ENCODE measurements at regions not wholly inside any gene's neighbourhood (a gene's known extent, or its start where the extent isn't known, plus 50 kb on each side); places are given as distances from the start of the nearest gene placed in this dataset.

DNA sequence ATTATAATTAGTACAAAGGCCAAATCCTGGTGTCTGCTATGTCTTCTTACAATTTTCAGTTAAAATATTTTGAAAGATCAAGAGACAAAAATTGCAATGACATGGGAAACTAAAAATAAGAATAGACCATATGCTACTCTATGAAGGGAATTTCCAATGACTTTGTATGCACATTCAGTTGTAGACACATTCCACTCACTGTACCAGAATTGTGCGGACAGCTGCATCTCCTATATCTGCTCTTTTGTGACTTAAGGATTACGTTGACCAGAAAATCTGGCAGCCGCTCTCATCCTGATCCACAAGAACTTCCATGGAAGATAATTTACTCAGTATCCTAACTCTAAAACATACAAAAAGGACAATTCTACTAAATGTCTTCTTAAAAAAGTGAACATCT, 493.9 kb upstream of the KCNMB2 start:
- FAIRE-seq: no peak

- FAIRE-seq: no peak
Observed at GRCh38 chr3:178043084-178043483, 493.2 kb upstream of the KCNMB2 start.

GRCh38 chr3:178044320-178044719, 491.9 kb upstream of the KCNMB2 start:
- FAIRE-seq: no peak

GRCh38 chr3:178047496-178047895, 488.7 kb upstream of the KCNMB2 start:
- FAIRE-seq: no peak

- FAIRE-seq: no peak
Observed at GRCh38 chr3:178048768-178049167, 487.5 kb upstream of the KCNMB2 start.

GRCh38 chr3:178054471-178054870, 481.8 kb upstream of the KCNMB2 start:
- no peak for FAIRE-seq

GRCh38 chr3:178055939-178056338, 480.3 kb upstream of the KCNMB2 start:
- FAIRE-seq: no peak

- FAIRE-seq: no peak
Observed at GRCh38 chr3:178056868-178057267, 479.4 kb upstream of the KCNMB2 start.

- no peak for FAIRE-seq
Observed at GRCh38 chr3:178058629-178059028, 477.6 kb upstream of the KCNMB2 start.

GRCh38 chr3:178059119-178059518, 477.1 kb upstream of the KCNMB2 start:
- no peak for FAIRE-seq

DNA sequence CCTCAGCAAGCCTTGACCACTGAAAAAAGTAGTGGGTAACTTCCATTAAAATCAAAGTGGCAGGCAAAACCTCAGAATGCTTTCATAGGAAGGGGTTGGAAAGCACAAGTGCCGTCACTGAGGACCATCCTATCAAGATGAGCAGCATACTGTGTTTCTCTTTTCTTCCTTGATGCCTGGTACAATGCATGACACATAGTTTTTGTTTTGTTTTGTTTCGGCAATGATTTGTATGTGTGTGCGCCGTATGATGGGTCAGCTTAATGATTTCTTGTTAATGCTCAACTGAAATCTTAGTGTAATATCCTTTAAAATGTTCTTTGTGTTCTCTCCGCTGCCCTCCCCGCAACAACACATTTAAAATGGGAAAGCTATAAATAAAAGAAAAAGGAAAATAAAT, 476.4 kb upstream of the KCNMB2 start:
- no peak for FAIRE-seq

DNA sequence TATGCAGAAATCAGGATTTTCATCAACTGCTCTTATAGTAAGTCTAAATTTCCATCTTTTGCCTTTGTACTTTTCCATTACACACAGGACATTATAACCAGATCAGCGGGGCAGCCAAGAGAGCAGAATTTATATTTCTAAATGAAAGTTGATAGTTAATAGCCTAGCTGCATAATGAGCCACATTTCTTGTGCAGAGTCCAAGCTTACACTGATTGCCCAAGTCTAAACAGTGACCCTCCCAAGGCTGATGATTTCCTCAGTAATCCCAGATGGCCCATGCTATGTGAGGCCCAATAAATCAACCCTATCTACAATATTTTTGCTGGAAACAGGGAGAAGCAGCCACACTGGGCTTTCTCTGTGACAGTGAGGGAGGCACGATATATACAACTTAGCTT, 475.8 kb upstream of the KCNMB2 start:
- peak; percentile 82 for FAIRE-seq

DNA sequence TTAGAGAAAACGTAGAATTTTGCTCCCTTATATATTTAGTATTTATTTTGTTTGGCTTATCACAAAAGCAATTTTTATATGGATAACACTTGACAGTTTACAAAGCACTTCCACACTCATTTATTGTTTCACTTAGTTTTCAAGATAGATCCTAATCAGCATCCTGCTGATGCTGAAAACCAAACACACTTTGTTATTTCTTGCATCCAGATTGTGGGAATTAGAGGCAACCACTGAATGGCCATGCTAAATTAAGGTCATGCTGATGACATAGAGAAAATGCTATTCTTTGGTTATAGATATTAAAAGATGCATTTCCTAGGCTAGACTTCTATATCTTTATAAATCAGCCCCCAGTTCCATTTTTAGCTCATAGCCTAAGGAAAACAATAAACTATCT, 474.1 kb upstream of the KCNMB2 start:
- no peak for FAIRE-seq

- FAIRE-seq: no peak
Observed at GRCh38 chr3:178063461-178063860, 472.8 kb upstream of the KCNMB2 start.

DNA sequence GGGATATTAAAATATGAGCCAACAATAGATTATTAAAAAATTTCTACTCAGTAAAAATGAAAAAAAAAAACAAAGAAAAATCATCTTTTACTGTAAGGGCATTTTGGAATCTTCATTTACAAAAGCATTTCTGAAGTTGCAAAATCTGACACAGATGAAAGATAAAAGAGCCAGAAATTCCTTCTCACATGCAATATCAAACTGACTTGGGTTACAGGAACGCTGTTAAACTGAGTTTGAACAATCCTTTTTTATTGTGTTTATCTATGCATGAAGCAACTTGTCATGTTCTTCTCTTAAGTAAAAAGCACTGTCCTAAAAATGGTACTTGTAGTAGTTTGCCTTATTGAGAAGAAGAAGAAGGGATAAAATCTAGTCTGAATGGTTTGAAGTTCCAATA, 468.5 kb upstream of the KCNMB2 start:
- FAIRE-seq: peak; percentile 12

DNA sequence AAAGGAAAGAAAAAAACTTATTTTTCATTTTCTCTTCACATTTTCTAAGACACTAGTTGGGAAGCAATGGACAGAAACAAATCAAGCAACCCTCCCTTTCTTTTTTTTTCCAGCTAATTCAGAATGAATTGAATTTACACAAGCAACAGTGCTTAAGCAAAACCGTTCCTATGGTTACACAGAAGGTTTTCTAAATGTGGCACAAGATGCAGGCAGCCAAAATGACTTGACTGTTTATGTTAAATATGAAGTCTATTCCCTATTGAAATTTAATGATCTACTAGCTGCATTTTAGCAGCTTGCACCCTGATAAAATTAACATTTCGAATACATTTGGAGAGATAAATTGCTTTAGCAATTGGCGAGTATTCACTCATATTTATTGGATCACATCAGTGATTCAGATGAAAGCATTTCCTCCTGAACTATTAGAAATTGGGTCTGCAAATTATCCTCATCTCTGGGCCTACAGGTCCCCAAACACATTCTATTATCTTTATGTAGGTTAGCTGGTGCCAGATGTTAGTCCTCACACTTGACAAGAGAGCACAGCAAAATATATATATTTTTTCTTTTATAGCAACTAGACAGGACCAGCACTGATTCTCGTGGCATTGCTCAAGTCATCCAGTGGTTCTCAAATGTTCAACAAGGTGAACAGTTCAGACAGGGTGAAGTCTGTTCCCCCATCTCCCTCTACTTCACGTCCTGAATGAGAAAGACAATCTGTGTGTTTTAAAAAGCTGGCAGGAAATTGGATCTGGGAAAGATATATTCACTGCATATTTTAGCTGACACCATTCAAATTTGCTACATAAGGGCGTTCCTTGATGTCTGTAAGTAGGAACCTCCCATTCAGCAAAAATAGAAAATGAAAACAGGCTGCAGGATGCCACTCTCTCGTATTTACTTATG, 463.6 kb upstream of the KCNMB2 start:
- no peak for FAIRE-seq

GRCh38 chr3:178073366-178073765, 462.9 kb upstream of the KCNMB2 start:
- no peak for FAIRE-seq

- FAIRE-seq: no peak
Observed at GRCh38 chr3:178075344-178075743, 460.9 kb upstream of the KCNMB2 start.

GRCh38 chr3:178078953-178079352, 457.3 kb upstream of the KCNMB2 start:
- FAIRE-seq: peak; percentile 23

GRCh38 chr3:178079966-178080365, 456.3 kb upstream of the KCNMB2 start:
- FAIRE-seq: no peak

DNA sequence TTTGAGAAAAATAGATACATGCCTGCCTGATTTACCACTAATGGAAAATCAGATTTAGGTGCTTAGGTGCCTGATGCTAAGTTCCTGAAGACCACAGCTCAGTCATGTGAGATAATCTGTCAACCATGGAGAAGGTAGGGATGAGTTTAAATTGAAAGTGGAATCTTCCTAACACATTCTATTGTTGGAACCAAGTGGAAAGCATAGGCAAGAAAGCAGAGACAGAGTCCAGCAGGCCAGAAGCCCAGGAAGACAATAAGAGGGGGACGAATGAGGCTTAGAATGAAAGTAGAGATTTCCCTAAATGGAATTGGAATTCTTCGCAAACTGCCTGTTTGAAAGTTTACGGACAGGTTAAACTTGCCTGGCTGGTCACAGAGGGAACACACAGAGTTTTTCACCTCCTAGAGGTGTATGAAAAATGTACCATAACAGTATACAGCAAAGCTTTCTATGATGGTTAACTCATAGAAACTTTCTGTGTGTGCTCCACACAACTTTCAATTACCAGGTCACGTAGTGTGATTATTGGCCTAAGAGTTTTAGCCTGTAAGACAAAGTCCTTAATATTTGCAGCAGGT, 453.8 kb upstream of the KCNMB2 start:
- FAIRE-seq: no peak

DNA sequence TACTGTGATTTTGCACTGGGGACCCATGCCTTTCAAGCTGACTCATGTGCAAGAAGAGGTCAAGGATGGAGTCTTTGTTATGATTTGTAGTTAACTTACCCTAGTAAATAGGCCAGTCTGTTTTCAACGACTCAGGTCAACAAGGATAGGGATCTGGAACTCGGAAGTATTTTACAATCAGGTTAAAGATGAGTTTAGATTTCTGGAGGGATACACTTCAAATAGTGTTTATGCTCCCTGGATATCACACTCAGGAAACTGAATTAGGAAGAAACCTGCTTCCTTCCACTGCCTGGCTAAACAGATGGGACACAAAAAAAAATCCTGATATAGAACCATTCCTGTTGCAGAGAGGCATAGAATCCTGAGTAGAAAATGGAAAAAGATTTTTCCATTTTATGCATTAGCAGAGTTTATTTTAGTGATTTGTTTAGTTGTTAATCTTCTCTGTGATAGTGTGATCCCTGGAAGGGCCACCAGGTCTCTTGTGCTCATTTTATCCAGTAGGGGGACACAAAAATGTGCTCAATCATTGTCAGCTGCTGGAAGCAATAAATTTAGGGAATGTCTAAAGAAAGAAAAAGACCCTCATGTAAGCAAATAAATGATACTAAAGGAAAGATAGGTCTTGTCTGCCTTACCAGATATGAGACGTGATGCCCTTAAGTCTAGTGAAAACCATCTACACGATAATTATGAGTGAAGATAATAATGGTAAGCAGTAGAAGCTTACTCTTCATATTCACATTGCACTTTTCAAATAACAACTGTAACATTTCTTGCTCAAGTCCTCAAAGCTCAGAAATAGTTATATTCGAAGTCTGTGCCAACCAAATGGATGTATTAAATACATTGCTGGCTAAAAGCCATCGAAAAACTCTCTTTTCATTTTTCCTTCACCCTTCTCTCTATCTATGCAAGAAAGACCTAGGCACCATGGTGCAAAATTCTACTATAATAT, 452.1 kb upstream of the KCNMB2 start:
- FAIRE-seq: no peak

Data from endometrium (tissue), 2 donors.